ENCODE measurements at regions not wholly inside any gene's neighbourhood (a gene's known extent, or its start where the extent isn't known, plus 50 kb on each side); places are given as distances from the start of the nearest gene placed in this dataset.

DNA sequence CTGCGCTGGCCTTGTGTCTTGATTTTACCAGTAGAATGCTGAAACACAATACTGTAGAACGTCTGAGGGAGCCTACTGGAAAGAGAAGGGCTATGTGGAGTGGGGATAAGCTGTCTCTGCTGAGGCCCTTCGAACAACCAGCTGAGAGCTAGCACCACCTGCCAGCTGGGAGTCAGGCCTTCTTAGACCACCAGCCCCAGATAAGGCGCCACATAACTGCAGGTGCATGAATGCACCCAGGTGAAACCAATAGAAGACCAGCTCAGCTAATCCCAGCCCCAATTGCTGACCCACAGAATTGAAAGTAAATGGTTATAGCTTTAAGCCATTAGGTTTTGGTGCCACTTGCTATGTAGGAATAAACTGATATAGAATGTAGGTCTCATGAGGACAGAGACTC is 438.4 kb downstream of the ADRA2A start (continued):
- TF ChIP-seq, protein P1, sequence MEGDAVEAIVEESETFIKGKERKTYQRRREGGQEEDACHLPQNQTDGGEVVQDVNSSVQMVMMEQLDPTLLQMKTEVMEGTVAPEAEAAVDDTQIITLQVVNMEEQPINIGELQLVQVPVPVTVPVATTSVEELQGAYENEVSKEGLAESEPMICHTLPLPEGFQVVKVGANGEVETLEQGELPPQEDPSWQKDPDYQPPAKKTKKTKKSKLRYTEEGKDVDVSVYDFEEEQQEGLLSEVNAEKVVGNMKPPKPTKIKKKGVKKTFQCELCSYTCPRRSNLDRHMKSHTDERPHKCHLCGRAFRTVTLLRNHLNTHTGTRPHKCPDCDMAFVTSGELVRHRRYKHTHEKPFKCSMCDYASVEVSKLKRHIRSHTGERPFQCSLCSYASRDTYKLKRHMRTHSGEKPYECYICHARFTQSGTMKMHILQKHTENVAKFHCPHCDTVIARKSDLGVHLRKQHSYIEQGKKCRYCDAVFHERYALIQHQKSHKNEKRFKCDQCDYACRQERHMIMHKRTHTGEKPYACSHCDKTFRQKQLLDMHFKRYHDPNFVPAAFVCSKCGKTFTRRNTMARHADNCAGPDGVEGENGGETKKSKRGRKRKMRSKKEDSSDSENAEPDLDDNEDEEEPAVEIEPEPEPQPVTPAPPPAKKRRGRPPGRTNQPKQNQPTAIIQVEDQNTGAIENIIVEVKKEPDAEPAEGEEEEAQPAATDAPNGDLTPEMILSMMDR (conservative IDR thresholded peaks at IDR 0.05; ENCODE audit: low read depth in 2 of 2): no peak
- TF ChIP-seq EZH2 (IDR thresholded peaks at IDR 0.05; ENCODE audit: low read depth, unreplicated experiment) (no peak), EZH2phosphoT487 (IDR thresholded peaks at IDR 0.05; ENCODE audit: unreplicated experiment) (no peak), ZNF331 (CRISPR knock-in tag; IDR thresholded peaks at IDR 0.05; ENCODE audit: low read depth) (no peak), CREB1 (CRISPR knock-in tag; IDR thresholded peaks at IDR 0.05; ENCODE audit: low read depth) (no peak), NANOG (IDR thresholded peaks at IDR 0.05; ENCODE audit: borderline replicate concordance) (no peak), ETS1 (IDR thresholded peaks at IDR 0.05) (no peak), POLR2AphosphoS5 (IDR thresholded peaks at IDR 0.05; ENCODE audit: low read depth) (no peak)

- Histone ChIP-seq H3F3A (replicated peaks; ENCODE audit: low read depth) (no peaks in the 10 kb centered on the region), H3K4me1 (ENCODE audit: insufficient read depth) (no peaks in the 10 kb centered on the region), H2AFZ (0 out of 2 replicates have a peak overlapping the region, but pooled peaks have one; percentile 10), H3K9me2 (ENCODE audit: insufficient read depth) (peaks cover 23% of the 10 kb centered on the region; the same call in 1 of the 2 replicates), H3K4me2 (no peak overlapping the region), H4K20me1 (replicated peaks; ENCODE audit: insufficient read depth) (no peaks in the 10 kb centered on the region), H3K79me2 (replicated peaks; ENCODE audit: insufficient read depth) (no peaks in the 10 kb centered on the region), H3K27me3 (ENCODE audit: insufficient read depth) (no peaks in the 10 kb centered on the region), H3K27ac (ENCODE audit: low read depth) (no peak overlapping the region), H3K36me3 (ENCODE audit: insufficient read depth) (no peaks in the 10 kb centered on the region), H3K4me3 (no peak overlapping the region)
- Mint-ChIP-seq H3K27ac (no peak overlapping the region), H3K4me3 (no peak overlapping the region), H3K36me3 (ENCODE audit: low read depth) (no peaks in the 10 kb centered on the region; the same call in 2 of the 3 replicates), H3K4me1 (no peaks in the 10 kb centered on the region), H3K27me3 (ENCODE audit: insufficient read depth, low read depth, poor library complexity) (no peaks in the 10 kb centered on the region), H3K9me3 (no peaks in the 10 kb centered on the region)
- ATAC-seq (no peak), DNase-seq (ENCODE audit: low spot score) (no peak)
- TF ChIP-seq EZH2 (IDR thresholded peaks at IDR 0.05; ENCODE audit: low read depth, unreplicated experiment) (no peak), JUNB (IDR thresholded peaks at IDR 0.05; ENCODE audit: unreplicated experiment) (no peak), NANOG (IDR thresholded peaks at IDR 0.05; ENCODE audit: borderline replicate concordance) (no peak), ZNF331 (CRISPR knock-in tag; IDR thresholded peaks at IDR 0.05; ENCODE audit: low read depth) (no peak), STAT1 (IDR thresholded peaks at IDR 0.05; ENCODE audit: unreplicated experiment) (no peak), ETS1 (IDR thresholded peaks at IDR 0.05) (no peak), CREB1 (CRISPR knock-in tag; IDR thresholded peaks at IDR 0.05; ENCODE audit: low read depth) (no peak)
- TF ChIP-seq, protein P1 (conservative IDR thresholded peaks at IDR 0.05; ENCODE audit: low read depth in 2 of 2): no peak
These were observed 438.9 kb downstream of the ADRA2A start for GRCh38 chr10:111515706-111516105.
